ENCODE measurements at regions not wholly inside any gene's neighbourhood (a gene's known extent, or its start where the extent isn't known, plus 50 kb on each side); places are given as distances from the start of the nearest gene placed in this dataset.
"Not testable (repeated sequence)": the region's sequence is repeated elsewhere in the genome, so short reads cannot be mapped to it uniquely, and the experiment has no call there.

DNA sequence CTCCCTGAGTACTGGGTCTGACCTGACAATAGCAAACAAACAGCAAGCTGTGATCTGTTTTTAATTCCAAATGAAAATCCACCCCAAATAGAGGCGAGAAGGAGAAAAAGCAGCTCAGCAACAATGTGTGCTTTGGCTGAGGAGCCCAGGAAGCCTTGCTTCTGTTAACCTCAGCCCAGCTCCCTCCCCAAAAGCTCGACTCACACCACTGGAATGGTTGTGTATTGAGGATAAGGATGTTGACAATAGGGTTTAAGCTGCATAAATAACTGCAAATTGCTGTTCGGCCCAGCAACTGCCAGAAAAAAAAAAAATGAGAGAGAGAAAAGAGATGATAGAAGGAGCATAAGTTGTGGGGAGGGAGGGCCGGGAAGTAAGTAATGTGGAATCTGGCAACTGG is 104.0 kb upstream of the TBC1D5 start:
- DNase-seq (ENCODE audit: low read depth in 4 of 4, low spot score in 1 of 4), result no peak

DNA sequence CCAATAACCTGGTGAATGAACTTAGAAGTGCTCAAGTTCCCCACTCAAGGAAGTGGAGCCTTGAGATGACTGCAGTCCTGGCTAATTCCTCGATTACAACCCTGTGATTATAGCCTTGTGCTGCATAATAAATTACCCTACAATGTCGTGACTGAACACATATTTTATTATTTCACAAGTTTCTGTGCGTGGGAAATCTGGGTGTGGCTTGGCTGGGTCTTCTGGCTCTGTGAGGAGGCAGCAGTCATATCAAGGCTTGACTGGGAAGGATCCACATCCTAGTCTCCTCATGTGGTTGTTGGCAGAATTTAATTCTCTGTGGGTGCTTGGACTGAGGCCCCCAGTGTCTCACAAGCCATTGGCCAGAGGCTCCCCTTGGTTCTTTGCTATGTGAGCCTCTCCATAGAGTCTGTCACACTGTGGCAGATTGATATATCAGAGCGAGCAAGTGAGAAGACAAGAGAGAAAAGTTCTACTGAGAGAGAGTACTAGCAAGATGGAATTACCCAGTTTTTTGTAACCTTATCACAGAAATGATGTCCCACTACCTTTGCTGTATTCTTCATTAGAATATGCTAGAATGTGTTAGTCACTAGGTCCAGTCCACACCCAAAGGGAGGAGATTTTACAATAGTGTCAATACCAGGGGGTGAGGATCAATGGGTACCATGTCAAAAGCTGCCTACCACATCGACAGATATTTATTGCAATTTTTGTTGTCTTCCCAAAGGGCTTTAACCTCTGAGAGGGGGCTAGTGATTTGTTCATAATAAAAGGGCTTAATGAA is 102.8 kb upstream of the TBC1D5 start:
- DNase-seq (ENCODE audit: low read depth in 4 of 4, low spot score in 1 of 4), result no peak

DNA sequence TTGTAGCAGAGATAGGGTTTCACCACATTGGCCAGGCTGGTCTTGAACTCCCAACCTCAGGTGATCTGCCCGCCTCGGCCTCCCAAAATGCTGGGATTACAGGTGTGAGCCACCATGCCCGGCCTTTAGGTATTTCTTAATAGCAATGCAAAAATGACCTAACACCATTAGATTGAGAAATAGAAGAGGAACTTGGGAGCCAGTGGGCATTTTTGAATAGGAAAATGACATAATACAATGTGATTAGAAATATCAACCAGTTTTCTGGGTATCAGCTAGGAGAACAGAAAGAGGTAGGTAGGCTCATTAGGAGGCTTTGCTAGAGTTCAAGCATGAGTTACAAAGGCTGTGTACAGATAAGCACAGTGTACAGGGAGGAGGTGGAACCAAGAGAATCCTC is 101.8 kb upstream of the TBC1D5 start:
- DNase-seq (ENCODE audit: low read depth in 4 of 4, low spot score in 1 of 4), result no peak

DNA sequence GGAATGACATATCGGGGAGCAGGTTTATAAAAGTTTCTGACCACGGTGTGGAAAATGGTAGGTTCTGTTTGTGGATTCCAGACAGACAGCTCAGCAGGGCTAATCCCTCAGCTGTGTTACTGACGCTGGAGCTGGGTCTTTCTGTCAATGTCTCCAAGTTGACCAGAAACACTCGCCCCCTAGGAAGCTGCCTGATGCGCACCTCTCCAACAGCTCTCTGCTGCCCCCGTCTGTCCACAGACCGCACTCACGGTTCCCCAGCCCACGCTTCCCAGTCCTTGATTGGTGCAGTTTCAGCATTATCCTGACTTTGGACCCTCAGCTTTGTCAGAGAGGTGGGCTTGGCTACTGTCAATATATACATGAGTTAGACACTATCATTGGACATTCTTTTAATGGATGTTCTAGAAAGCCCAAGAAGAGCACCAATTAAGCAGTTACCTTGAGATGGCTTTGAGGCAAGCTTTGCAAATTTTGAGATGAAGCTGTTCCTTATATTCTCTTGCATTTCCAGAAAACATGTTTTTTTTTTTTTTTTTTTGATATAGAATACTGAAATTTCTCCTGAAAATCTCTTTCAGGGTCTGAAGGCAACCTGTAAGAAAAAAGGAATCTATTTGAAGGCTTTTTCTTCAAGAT is 98.9 kb upstream of the TBC1D5 start:
- DNase-seq (ENCODE audit: low read depth in 4 of 4, low spot score in 1 of 4), result peak; percentile 62 to 72 (median 65)

GRCh38 chr3:17840651-17841050 is 98.2 kb upstream of the TBC1D5 start:
- no peak for DNase-seq (ENCODE audit: low read depth in 4 of 4, low spot score in 1 of 4)

DNA sequence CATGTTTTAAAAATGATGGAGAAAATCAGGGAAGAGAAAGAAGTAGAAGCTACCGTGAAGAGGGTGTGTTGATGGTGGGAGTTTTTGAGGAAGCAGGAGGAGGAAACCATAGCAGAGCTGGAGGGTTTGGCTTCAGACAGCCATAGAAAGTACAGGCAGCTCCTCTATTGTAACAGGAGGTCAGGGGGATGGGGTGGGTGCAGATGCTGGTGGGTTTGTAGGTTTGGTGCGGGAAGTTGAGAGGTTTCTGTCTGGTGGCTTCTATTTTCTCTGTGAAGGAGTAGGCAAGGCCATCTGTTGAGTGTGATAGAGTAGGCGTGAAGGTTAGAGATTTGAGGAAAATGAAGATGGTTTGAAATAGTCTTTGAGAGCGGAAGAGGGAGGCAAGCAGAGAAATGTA is 97.7 kb upstream of the TBC1D5 start:
- no peak for DNase-seq (ENCODE audit: low read depth in 4 of 4, low spot score in 1 of 4)

GRCh38 chr3:17836919-17837318 is 94.5 kb upstream of the TBC1D5 start:
- DNase-seq (ENCODE audit: low read depth in 4 of 4, low spot score in 1 of 4), result no peak

- DNase-seq (ENCODE audit: low read depth in 4 of 4, low spot score in 1 of 4), result no peak
These were observed 93.7 kb upstream of the TBC1D5 start for GRCh38 chr3:17836092-17836491.

- DNase-seq (ENCODE audit: low read depth in 4 of 4, low spot score in 1 of 4), result no peak
These were observed 91.5 kb upstream of the TBC1D5 start for GRCh38 chr3:17833786-17834559.

DNA sequence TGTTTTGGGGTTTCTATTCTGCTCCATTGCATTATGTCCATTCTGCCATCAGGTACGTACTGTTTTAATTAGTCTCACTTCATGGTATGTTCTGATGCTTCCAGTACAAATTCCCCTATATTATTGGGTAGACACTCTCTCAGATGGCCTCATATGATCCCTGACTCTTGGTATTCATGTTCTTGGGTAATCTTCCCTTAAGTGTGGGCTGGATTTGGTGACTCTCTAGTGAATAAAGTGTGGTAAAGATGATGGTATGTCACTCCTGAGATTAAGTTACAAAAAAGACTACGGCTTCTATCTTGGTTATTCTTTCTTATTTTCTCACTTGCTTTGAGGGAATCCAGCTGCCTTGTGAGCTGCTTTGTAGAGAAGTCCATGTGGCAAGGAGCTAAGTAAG is 89.6 kb upstream of the TBC1D5 start:
- DNase-seq (ENCODE audit: low read depth in 4 of 4, low spot score in 1 of 4), result no peak

DNA sequence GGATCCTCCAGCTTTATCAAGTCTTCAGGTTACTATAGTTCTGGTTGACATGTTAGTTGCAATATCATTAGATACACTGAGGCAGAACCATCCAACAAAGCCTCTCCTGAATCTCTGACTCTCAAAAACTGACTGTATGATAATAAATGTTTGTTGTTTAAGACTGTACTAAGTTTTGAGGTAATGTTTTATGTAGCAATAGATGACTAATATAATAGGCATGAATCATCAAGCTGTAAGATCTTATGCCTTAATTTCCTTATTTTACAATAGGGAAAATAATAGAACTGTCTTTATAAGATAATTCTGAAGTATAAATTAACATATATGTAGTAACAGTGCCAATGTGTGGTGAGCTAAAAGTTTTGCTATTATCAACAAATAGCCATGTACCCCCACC is 88.9 kb upstream of the TBC1D5 start:
- no peak for DNase-seq (ENCODE audit: low read depth in 4 of 4, low spot score in 1 of 4)

- no peak for DNase-seq (ENCODE audit: low read depth in 4 of 4, low spot score in 1 of 4)
These were observed 88.4 kb upstream of the TBC1D5 start for GRCh38 chr3:17830788-17831187.

DNA sequence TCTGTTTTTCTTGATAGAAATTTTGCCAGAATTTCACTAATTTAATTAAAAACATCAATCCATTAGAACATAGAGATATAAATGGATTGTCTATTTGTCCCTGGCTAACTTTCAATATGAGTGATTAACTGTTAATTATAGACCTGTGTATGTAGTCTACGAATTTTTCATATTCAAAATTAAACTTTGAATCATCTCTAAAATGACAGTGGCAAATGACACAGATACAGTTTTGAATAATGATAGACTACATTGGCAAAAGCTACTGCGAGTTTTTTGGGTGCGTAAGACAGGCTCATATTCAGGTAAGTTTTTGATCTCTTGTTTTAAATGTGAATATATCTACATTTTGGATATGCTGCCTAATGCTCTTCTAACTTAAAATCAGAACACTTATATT is 86.0 kb upstream of the TBC1D5 start:
- DNase-seq (ENCODE audit: low read depth in 4 of 4, low spot score in 1 of 4), result no peak

DNA sequence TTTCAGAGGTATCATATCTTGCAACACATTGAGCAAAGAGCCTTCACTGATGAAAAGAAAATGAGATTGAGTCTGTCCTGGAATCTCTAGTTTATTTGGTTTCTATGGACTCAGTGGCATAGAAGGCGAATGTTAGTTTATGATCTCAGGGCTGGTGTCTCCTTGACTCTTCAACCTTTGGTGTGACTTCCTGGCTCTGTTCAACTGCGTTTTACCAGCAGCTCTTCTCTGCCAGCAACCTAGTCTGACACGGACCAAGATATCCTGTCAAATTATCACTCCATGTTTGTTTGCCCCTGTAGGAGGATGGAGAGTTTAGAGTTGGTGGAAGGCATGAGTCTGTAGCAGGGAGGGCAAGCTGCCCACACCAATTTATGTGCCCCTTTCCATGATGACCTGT is 82.9 kb upstream of the TBC1D5 start:
- no peak for DNase-seq (ENCODE audit: low read depth in 4 of 4, low spot score in 1 of 4)

DNA sequence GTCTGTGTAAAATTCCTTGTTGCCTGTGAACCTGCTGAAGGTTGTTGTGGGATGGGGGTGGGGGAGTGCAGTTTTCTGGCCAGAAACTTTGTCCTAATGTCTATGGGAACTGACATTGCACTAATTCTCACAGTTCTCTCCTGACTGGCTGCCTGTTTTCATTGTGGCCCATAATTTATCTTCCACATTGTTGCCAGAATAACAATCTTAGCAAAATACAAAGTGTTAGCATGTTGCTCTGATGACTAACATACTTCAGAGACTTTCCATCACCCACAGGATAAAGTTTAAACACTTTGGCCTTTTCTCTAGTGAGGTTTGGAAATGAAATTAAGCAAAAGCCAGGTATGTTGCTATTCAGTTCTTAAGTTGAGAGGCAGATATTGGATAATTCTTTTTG is 81.4 kb upstream of the TBC1D5 start:
- no peak for DNase-seq (ENCODE audit: low read depth in 4 of 4, low spot score in 1 of 4)

DNA sequence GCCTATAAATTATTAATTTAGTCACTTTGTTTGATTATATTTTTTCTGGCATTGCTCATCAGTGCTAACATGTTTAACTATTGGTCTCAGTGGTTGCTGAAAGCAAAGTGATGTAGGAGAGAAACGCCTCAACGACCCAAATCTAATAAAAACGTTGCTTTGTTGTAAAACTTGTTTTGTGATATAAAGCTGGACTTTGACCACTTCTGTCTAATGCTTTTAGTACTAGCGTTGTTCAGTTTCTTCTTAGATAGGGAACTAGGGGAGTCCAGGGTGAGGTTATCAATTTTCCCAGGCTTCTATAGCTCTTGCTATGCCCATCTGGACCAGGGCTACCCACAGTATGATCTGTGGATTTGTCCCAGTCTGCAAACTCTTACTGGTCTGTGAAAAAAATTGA is 80.6 kb upstream of the TBC1D5 start:
- no peak for DNase-seq (ENCODE audit: low read depth in 4 of 4, low spot score in 1 of 4)

GRCh38 chr3:17820704-17821103 is 78.3 kb upstream of the TBC1D5 start:
- DNase-seq (ENCODE audit: low read depth in 4 of 4, low spot score in 1 of 4), result no peak

DNA sequence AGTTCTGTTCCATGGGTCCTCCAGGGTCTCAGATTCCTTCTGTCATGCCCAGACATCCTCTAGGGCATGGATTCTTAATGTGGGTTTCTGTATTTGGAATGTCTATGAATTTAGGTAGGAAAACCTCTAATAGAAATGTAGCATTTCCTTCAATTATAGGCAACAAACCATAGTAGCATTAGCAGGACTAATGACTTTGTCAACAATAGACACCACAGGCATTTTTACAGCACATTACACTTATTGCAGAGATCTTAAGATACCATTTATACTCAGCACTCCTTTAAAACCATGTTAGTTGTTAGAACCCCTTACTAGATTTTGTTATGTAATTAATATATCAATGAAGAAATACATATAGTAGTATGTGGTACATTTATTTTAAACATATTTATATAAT is 77.8 kb upstream of the TBC1D5 start:
- no peak for DNase-seq (ENCODE audit: low read depth in 4 of 4, low spot score in 1 of 4)

- DNase-seq (ENCODE audit: low read depth in 4 of 4, low spot score in 1 of 4), result not testable (repeated sequence)
These were observed 75.5 kb upstream of the TBC1D5 start for GRCh38 chr3:17817973-17818372.

DNA sequence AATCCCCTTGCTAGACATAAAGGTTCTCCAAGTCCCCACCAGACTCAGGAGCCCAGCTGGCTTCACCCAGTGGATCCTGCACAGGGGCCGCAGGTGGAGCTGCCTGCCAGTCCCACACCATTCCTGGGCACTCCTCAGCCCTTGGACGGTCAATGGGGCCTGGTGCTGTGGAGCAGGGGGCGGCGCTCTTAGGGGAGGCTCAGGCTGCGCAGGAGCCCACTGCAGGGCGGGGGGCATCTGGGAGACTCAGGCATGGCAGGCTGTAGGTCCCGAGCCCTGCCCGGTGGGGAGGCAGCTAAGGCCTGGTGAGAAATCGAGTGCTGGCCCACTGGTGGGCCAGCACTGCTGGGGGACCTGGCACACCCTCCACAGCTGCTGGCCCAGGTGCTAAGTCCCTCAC is 75.1 kb upstream of the TBC1D5 start:
- DNase-seq (ENCODE audit: low read depth in 4 of 4, low spot score in 1 of 4), result no peak

GRCh38 chr3:17816839-17817238 is 74.4 kb upstream of the TBC1D5 start:
- not testable (repeated sequence) for DNase-seq (ENCODE audit: low read depth in 4 of 4, low spot score in 1 of 4)

DNA sequence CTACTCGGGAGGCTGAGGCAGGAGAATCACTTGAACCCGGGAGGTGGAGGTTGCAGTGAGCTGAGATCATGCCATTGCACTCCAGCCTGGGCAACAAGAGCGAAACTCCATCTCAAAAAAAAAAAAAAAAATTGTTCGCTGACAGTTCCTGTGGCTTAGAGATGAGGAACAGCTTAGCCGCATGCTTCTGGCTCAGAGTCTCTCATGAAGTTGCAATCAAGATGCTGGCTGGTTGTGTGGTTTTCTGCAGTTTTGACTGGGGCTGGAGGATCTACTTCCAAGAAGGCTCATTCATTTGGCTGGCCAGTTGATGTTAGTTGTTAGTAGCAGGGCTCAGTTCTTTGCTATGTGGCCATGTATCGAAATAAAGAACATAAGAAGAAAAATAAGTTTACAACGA is 69.9 kb upstream of the TBC1D5 start:
- DNase-seq (ENCODE audit: low read depth in 4 of 4, low spot score in 1 of 4), result not testable (repeated sequence)

All from stimulated activated CD4-positive, alpha-beta T cell treated with anti-CD3 and anti-CD28 coated beads, Interleukin-1b, Interleukin-23, amount 100 ng/mL, for 24 hours (primary cell).